HG02763 (cell line): ENCODE measurements at regions not wholly inside any gene's neighbourhood (a gene's known extent, or its start where the extent isn't known, plus 50 kb on each side); places are given as distances from the start of the nearest gene placed in this dataset.

Experiments used
- ATAC-seq: cut with Tn5 transposase; IDR thresholded peaks from one replicate; pipeline ENCODE4 v1.9.1; 2021; ENCODE audit warnings: mild to moderate bottlenecking, moderate library complexity; ENCODE audit not compliant: unreplicated experiment

DNA sequence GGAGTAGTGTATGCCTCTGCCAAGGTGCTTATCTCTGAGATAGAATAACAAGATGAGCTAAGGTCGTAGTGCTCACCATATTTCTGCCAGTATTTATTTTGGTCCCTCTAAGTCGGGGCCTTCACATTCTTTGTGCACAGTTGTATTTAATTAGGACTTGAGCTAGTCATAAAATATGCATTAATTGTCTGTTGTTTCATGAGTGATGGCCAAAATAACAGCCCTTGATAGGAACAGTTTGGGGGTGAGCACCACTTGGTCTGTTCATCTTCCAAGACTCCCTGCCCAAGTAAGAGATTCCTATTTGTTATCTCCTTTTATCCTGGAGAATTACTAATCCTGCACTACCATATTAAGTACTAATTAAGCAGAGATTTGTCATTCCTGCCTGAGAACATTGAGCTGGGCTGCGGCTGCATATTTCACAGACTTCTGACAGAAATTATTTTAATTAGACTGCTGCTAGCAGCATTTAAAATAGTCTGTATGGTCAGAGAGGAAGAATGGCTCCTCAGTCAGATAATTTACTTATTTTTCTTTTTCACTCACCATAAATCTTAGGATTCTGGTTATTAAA is 435.1 kb downstream of the MTX2 start:
- ATAC-seq, result no peak

DNA sequence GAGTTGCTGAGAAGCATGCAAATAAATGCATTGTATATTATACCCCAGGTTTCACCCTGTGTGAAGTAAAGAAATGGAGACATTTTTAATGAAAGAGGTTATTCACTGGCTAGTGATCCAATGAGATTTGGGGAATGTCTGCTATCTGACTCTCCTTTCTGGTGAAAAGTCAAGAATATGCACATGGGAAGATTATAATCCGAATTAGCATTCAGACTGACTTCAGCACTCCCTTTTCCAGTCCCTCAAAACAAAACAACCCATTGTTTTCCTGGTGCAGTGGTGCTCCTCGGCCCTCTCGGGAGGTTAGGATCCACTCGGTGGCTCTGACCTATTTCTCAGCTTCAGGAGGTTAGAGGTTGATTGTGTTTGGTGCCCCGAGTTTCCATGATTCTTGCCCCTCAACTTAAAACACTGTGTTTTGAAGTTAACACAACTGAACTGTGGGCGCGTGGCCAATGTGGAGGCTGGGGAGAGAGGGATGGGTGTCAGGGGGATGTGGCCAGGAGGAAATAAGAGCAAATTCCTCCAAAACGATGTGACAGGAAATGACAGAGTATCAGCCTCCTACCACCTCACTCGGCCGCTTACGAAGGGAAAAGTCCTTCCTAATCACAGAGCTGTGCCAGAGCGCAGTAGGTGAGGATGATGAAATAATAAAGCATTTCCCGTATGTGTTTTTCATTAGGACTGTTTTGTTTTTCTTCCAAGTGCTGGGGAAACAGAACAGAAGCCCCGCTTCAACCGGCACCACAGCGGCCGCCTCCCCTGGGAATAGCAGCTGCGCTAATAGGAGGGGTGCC is 440.1 kb downstream of the MTX2 start:
- ATAC-seq, result no peak

DNA sequence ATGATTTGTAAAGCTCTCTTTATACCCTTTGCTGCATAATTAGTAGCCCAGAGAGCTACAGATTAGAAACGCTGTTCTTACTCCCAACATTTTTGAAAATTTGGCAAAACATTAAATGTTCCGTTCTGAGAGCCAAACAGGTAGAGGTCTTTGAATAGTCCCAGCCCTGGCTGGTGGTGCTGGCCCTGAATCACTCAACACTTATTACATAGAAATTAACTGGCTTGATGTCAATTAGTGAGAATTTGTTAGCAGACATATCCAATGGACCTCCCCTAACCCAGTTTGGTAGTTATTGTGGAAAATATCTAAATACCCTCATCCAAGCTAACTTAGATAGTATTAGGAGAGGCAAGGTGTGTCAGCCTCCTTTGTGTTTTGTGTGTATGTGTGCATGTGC is 440.7 kb downstream of the MTX2 start:
- no peak for ATAC-seq

DNA sequence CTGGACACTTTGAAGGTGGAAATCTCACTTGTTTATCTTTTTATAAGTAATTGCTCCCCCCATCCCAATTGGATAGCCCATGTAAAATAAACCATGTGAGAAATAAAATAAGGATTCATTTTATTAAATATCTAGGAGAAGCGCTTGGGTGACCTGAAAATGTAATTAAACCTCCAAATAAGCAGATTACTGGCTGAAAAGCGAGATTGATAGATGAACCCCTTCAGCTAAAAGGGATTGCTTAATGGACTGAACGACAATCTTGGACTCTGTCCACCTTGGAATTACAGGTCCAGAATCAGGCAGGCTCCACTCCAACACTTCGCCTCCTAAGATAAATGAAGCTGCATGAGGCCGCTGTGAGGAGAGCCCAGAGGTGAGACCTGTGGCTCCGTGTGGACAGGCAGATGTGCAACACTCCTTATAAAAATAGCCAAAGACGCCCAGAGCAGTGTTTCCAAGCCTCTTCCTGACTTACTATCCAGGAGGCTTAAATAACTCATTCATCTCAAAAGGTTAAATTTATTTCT is 441.5 kb downstream of the MTX2 start:
- ATAC-seq, result no peak

DNA sequence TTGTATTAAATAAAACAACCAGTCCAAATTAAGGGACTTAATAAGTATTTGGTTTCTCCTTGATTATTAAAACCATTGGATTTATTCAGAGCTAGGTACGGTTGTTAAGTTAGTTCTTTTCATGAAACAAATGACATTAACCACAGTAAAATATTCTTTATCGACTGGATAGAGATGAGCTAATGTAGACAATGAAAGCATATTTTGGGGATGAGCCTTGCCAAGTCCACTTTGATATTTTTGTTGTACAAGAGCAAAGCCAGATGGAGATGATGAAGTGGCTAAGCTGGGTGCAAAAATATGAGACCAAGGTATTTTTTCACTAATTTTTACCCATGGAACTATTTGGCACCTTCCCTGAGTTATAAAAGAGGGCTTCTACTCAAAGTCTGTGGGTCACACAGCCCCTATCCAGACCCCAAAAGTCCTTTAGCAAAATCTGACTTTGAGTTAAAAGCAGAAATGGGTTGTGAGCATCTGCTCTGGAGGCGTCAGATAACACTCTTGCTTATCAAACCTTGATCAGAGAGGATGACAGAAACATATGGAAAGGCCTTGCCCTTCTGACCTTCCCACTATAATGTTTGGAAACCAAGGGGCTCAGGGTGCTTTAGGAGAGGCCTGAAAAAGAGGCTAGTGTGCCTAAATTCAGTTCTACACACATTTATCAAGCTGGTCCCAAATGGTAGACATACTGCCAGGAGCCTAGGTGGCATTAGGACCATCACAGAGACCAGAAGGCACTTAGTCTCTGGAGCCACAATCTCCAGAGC is 456.8 kb downstream of the MTX2 start:
- ATAC-seq, result no peak

DNA sequence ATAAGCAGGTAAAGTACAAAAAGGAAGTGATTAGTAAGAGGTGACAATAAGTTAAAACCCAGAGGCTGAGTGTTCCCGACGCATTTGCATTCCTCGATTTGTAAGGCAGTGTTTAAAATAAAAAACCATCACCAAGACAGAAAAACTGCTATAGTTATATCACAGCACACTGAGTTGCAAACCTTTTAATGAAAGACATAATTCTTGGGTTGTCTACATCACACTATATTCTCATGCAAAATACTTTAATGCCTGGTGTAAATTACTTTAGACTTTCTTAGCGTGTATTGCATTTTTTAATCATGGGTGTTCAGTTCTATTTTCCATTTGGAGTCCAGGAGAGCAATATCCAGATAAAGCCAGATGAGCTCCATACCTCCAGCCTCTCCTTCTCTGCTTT is 458.5 kb downstream of the MTX2 start:
- no peak for ATAC-seq

DNA sequence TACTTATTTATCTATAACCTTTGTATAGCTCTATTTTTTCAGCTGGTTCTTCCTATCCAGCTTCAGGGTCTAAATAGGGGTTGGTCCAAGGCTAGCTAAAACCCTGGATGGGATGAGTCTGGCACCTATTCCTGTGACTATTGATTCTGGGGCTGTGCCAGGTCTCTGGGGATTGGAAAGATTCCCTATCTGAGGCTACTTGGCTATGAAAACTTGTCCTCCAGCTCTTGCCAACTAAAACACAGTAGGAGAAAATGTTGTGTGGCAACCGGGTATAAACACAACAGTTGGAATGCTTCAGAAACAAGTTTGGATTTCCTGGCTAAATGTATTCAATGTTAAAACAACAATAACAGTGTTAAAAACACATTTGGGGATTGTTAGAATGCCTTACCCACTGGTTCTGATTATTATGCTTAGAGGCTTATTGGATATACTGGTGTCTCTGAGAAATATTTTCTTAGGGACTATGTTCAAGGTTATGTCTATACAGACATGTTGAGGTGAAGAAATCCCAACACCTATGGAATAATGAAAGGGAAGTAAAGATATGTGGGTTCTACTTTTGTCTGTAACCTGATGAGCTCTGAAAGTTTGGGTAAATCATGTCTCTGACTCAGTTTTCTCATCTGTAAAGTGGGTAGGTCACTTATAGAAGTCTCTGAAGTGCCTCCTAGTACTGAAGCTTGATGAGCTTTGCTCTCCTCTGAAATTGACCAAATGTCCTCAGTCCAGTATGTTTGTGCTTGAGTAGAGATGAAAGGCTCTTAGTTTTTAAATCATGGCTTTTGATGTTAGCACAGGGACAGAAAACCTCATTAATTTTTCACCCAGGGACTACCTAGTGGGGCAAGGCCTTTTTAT is 460.7 kb downstream of the MTX2 start:
- ATAC-seq, result no peak

DNA sequence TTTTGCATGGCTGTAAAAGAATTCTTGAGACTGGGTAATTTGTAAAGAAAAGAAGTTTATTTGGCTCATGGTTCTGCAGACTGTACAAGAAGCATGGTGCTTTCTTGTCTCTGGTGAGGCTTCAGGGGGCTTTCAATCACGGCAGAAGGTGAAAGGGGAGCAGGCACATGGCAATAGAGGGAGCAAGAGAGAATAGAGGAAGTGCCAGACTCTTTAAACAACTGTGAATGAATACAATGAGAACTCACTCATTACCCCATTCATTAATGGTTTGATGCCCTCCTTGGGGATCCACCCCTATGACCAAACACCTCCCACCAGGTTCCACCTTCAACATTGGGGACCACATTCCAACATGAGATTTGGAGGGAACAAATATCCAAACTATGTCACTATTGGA is 463.5 kb downstream of the MTX2 start:
- no peak for ATAC-seq

DNA sequence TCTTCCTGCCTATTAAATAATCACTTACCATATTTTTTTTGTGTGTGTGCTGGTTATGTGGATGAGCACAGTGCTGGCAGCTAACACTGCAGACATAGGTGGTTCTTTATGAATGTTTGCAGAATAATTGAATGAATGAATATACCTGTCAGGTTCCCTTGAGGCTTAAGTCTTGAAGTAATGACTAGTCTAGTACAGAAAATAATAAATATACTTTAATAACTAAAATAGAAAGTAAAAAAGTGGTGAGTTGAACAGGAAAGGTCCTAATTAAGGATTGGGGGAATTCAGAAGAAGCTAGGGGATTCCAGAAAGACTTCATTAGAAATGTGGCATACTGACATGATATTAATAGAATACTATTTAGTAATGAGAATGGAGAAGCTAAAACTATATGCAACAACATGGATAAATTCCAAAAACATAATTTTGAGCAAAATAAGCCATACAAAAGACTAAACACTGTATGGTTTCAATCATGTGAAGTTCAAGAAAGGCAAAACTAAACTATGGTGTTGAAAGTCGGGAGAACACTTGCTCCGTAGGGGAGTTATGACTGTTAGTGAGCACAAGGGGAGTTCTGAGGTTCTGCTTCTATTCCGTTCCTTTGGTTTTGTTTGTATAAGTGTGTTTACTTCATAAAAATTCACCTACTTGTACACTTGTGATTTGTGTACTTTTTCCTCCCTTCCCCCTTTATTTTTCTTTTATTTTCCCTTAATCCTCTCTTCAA is 464.6 kb downstream of the MTX2 start:
- no peak for ATAC-seq

DNA sequence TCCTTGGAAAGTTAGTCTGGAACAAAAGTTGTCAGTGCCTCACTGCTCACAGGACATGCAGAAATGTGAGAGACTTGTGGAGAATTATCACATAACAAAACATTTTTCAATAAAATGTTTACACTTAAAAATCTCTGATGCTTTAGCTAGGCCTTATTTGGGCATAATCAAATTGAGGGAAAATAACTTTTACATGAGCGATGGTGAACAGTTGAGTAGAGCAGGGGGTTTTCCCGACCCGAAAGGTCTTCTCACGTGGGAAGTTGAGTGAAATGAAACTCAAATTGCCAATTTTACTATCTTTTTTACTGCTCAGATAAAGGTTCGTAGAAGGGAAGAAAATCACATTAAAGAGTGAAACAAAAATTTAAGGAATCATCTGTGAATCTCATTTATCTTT is 465.6 kb downstream of the MTX2 start:
- ATAC-seq, result no peak

DNA sequence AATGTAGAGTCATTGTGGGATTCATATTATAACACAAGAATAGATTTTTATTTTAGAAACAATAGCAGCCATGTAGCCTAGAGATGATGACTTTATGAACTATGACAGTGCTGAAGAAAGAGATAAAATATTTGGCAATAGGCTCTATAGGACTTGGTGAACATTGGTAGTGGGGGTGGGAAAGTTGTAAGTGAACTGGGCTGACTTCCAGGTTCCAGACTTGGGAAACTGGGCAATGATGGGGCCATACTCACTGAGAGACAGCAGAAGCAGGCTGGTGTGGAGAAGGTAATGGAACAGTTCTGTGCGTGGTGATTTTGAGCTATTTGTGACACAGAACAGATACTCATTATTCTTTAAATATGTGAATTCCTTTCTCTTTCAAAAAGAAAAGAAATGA is 470.3 kb upstream of the HNRNPA3 start:
- ATAC-seq, result no peak

DNA sequence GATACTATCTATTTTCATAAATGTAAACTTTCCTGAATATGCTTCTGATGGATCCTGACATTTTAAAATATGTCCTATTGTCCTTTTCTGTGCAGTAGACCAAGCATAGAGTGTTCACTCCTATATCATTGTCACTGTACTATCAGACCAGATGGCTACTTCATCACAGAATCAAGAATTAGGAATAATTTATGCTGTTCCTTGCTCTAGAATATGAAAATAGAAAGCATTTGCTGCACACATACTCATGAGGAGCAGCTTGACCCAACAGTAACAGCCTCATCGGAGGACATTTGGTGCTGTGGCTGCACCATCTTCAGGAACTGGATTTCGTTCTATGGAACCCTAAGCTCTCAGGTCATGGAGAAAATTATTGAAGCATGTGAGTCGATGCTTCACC is 468.9 kb upstream of the HNRNPA3 start:
- ATAC-seq, result no peak

DNA sequence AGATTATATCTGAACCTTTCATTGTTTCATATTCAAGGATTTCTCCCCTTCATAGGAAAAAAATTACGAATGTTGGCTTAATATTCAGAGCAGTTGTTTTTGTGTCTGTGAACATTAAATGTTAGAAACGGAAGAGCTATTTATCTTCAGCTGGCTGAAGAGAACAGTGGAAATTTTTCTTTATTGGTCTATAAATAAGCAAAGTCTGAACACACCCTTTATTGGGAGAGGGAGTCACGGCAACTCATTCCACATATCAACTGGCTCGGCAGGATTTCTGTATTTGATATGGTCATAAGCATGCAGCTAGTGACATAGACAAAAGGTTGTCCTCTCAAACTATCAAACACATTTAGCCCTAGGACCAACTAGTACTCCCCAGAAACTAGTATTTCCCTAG is 468.4 kb upstream of the HNRNPA3 start:
- ATAC-seq, result no peak

DNA sequence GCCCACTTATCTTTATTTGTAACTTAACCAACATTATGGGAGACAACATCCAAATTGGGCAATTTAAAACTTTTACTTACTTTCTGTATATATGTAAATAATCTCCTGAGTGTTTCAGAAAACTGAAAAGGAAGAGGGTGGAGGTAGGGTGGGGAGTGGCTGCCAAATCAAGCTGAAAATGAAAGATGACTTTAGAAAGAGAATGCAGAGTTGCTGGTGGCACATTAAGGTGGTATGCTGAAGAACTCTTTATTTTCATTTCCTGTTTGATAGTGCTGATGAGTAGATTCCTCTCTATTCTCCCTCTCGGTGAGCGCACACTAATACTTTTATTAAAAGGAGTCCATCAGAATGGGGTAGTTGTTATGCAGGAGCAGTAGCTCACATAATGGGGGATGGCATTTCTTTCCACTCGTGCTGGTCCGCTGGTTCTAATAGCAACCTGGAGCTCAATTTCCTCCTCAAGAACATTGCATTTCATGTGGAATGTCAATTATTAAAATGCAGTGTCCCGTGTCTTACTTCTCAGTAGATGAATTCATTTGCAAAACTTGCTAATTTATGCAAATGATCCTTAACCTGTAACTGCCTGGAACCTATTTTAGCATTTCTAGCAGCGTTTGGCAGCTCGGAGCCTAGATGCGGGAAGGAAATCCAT is 466.9 kb upstream of the HNRNPA3 start:
- no peak for ATAC-seq

DNA sequence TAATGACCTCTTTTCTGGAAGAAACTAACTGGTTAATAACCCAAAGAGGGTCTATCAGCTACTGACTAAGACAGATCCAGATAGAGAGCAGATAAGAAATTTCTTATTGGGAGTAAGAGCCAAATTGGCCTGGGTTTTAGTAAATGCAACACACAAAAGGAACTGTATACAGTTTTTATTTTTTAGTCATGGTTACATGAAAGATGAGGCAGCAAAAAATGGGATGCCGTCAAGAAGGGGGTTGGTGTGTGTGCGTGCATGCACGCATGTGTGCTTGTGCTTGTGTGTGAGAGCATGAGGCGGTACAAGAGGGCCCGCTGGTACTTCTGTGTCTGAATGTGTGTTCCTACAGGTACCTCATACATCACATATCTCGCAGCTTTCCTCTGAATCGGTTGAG is 466.2 kb upstream of the HNRNPA3 start:
- no peak for ATAC-seq

DNA sequence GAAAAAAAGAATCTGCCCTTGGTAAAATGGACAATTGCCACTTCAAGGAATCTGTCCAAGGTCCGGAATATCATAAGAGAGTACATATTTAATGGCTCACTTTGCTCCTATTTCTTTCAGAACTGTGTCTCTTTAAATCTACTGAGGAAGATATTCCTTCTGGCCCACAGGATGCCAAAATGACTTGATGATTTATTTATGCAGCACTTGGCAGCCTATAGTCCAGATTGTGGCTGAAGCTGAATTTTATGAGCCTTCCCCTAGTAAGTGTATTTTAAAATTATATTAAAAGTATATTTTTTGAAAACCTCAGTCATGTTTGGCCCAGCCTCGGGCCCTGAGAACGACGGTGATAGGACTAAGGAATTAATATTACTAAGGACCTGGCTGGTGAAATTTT is 465.1 kb upstream of the HNRNPA3 start:
- no peak for ATAC-seq

DNA sequence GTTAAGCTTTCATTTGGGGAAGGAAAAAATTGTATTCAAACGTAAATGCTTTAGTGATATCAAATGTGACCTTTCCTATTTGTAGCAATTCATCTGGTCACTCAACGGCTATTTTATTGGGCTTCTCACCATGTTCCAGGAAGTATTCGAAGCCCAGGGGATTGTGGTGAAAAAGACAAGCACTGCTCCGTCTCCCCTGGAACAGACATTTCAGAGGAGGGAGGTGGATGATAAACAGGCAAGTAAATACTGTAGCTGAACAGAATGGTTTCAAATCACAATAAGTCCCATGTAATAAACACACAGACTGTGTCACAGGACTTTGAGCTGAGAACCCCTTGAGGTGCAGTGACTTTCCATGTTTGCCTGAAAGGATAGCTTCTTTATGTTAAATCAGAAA is 464.7 kb upstream of the HNRNPA3 start:
- ATAC-seq, result no peak

DNA sequence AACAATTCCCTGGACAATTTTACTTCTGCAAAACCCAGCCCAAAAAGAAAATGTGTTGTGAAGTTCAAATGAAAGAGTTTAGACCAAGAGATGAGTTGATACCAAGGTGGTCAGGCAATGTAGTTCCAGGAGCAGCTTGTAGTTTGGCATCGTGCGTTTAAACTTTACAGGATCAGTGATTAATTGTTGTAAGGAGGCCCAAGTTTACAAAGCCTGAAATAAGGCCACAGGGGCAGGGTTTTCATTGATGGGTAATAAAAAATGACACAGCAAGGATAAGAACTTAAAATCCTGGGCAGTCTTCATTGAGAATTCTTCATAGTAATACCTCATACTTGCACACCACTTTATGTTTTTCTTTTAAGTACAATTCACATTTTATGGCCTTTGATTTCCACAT is 463.9 kb upstream of the HNRNPA3 start:
- no peak for ATAC-seq

DNA sequence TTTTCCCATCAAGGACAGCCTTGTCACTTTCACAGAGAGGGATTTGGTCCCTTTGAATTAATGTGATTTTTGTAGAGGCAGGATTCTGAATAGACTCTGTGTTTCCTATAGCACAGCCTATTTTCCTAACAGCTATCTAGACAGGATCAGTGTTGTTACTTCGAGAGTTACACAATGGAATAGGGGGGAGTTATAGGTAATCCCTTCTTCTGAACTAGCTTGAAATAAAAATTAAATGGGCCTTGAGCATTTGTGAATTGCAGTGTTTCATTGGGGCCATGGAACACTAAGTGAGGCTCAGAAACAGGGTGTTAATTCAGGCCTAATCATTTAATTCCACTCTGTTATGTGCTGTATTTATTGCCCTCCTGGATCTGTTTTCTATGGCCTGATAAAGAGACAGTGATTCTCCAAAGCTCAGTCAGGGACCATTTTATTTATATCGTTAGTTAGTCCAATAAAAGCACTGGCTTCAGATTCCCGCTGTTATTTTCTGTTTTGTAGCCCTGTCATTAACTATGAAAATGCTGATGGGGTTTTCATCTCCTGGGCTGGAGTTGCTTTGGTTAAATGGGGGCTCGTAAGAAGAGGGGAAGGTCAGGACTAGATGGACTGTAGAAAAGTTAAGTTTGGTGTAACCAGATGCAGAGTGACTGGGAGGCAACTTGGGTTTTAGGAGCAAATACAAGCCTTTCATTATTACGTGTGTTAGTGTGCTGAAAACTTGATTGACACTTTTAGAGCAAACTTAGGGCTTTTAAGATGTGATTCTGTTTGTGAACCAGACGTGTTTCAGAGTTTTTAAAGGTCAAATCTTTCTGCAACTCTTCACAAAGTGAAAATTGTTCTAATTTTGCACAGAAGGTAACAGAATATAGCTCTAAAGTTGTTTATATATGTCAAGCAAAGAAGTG is 461.0 kb upstream of the HNRNPA3 start:
- ATAC-seq, result no peak
